ENCODE measurements at regions not wholly inside any gene's neighbourhood (a gene's known extent, or its start where the extent isn't known, plus 50 kb on each side); places are given as distances from the start of the nearest gene placed in this dataset.

- H3K27ac ChIP-seq (ENCODE audit: insufficient read depth, low read length) = no peak overlapping the region
- H2BK15ac ChIP-seq (ENCODE audit: low read depth, low read length) = no peak overlapping the region
- no peak overlapping the region for H4K8ac ChIP-seq (ENCODE audit: low read depth in 2 of 2, low read length in 2 of 2)
- no peak overlapping the region for H3K18ac ChIP-seq (ENCODE audit: low read depth, low read length)
- no peak overlapping the region for H3K56ac ChIP-seq (ENCODE audit: extremely low read depth, insufficient read depth, low read length)
- no peak overlapping the region for H3K4ac ChIP-seq (ENCODE audit: low read depth, low read length)
- no peak overlapping the region for H3K4me2 ChIP-seq (ENCODE audit: low read depth, low read length)
- H2AFZ ChIP-seq (replicated peaks; ENCODE audit: low read length, poor library complexity) = no peak overlapping the region
- no peak overlapping the region for H2BK5ac ChIP-seq (ENCODE audit: low read depth, low read length, poor library complexity, severe bottlenecking)
- no peak overlapping the region for H3K9ac ChIP-seq (ENCODE audit: low read depth, low read length)
- BruUV-seq (replicated peaks) = no TSS peak
- H4K20me1 ChIP-seq (ENCODE audit: insufficient read depth, low read length) = no peaks in the 10 kb centered on the region
- no peak for DNase-seq
- no peaks in the 10 kb centered on the region for H3K4me1 ChIP-seq (ENCODE audit: control insufficient read depth, insufficient read depth, low read length)
- no peaks in the 10 kb centered on the region for H3K9me1 ChIP-seq (ENCODE audit: insufficient read depth, low read length)
- no peaks in the 10 kb centered on the region for H3K79me1 ChIP-seq (ENCODE audit: low read depth in 1 of 2, low read length in 2 of 2)
- dilution Hi-C loops (cut with HindIII; ENCODE audit: low sequenced_read_pairs, unreplicated experiment) = no loop called here
- H3K23ac ChIP-seq (ENCODE audit: low read depth, low read length) = no peak overlapping the region
- H4K5ac ChIP-seq (ENCODE audit: low read depth, low read length) = no peak overlapping the region
- no peak overlapping the region for H2AK9ac ChIP-seq (replicated peaks; ENCODE audit: low read depth, low read length, poor library complexity)
- no peak overlapping the region for H2AK5ac ChIP-seq (ENCODE audit: low read depth, low read length)
- H2BK120ac ChIP-seq (ENCODE audit: low read depth, low read length) = no peak overlapping the region
- no peak overlapping the region for H4K91ac ChIP-seq (ENCODE audit: insufficient read depth, low read depth, low read length)
- H3K4me3 ChIP-seq (ENCODE audit: insufficient read depth, low read depth, low read length) = no peak overlapping the region
- ChIA-PET POLR2A (ENCODE audit: unreplicated experiment) (no interaction called here), CTCF (no interaction called here)
- intact Hi-C loops (cut with micrococcal nuclease) = no loop called here
- in situ Hi-C loops (cut with MboI; ENCODE audit: low sequenced_read_pairs) = no loop called here
- H3K27me3 ChIP-seq (ENCODE audit: control insufficient read depth, insufficient read depth, low read length) = no peaks in the 10 kb centered on the region
- H2BK20ac ChIP-seq (ENCODE audit: low read depth, low read length) = no peak overlapping the region
- H3K36me3 ChIP-seq (ENCODE audit: control insufficient read depth, insufficient read depth, low read length) = no peaks in the 10 kb centered on the region
- WGBS, 2 experiments (ENCODE audit: extremely low coverage in 2 of 2, insufficient read length in 1 of 2) = no CpG with 5 or more reads among the region's 2 CpGs
- ATAC-seq (ENCODE audit: low read depth) = no peak
- TF ChIP-seq MXI1 (IDR thresholded peaks at IDR 0.05; ENCODE audit: borderline replicate concordance, low read depth, low read length) (no peak), RFX5 (IDR thresholded peaks at IDR 0.05; ENCODE audit: low read depth, low read length) (no peak), USF2 (IDR thresholded peaks at IDR 0.05; ENCODE audit: low read depth, low read length) (no peak), CHD1 (IDR thresholded peaks at IDR 0.05; ENCODE audit: low read depth, low read length) (no peak), CTCF (conservative IDR thresholded peaks at IDR 0.05; ENCODE audit: low read depth, low read length) (no peak), CEBPB (IDR thresholded peaks at IDR 0.05; ENCODE audit: low read depth, low read length) (no peak)
- no peaks in the 10 kb centered on the region for H3K9me3 ChIP-seq (ENCODE audit: control insufficient read depth, insufficient read depth, low read length)
- no peak overlapping the region for H3K14ac ChIP-seq (replicated peaks; ENCODE audit: low read depth, low read length)
Observed at GRCh38 chr3:101123081-101123480, 129.9 kb upstream of the ABI3BP start.

All from IMR-90 (cell line).